ENCODE measurements at regions not wholly inside any gene's neighbourhood (a gene's known extent, or its start where the extent isn't known, plus 50 kb on each side); places are given as distances from the start of the nearest gene placed in this dataset.

GRCh38 chr12:45102818-45103217 is 51.9 kb upstream of the DBX2 start:
- no peak for DNase-seq (ENCODE audit: low read depth)

- DNase-seq (ENCODE audit: low read depth) = no peak
Observed at GRCh38 chr12:45105996-45106395, 55.1 kb upstream of the DBX2 start.

- DNase-seq (ENCODE audit: low read depth) = no peak
Observed at GRCh38 chr12:45112306-45112705, 61.4 kb upstream of the DBX2 start.

GRCh38 chr12:45121224-45121623 is 70.3 kb upstream of the DBX2 start:
- peak; percentile 13 for DNase-seq (ENCODE audit: low read depth)

GRCh38 chr12:45122768-45123380 is 72.0 kb upstream of the DBX2 start:
- DNase-seq (ENCODE audit: low read depth) = peak; percentile 34

GRCh38 chr12:45124485-45125155 is 73.7 kb upstream of the DBX2 start:
- DNase-seq (ENCODE audit: low read depth) = no peak

GRCh38 chr12:45125997-45126396 is 75.1 kb upstream of the DBX2 start:
- DNase-seq (ENCODE audit: low read depth) = no peak

- no peak for DNase-seq (ENCODE audit: low read depth)
Observed at GRCh38 chr12:45128637-45129036, 77.7 kb upstream of the DBX2 start.

GRCh38 chr12:45130881-45131281 is 80.0 kb upstream of the DBX2 start:
- DNase-seq (ENCODE audit: low read depth) = peak; percentile 70

- no peak for DNase-seq (ENCODE audit: low read depth)
Observed at GRCh38 chr12:45131506-45131905, 80.6 kb upstream of the DBX2 start.

- no peak for DNase-seq (ENCODE audit: low read depth)
Observed at GRCh38 chr12:45138609-45139008, 77.3 kb upstream of the ANO6 start.

GRCh38 chr12:45148006-45148405 is 67.9 kb upstream of the ANO6 start:
- no peak for DNase-seq (ENCODE audit: low read depth)

- DNase-seq (ENCODE audit: low read depth) = no peak
Observed at GRCh38 chr12:45148619-45149018, 67.3 kb upstream of the ANO6 start.

GRCh38 chr12:45165284-45165683 is 50.6 kb upstream of the ANO6 start:
- no peak for DNase-seq (ENCODE audit: low read depth)

- DNase-seq (ENCODE audit: low read depth) = no peak
Observed at GRCh38 chr12:45166056-45166455, 49.8 kb upstream of the ANO6 start.
